IMR-90 (cell line): ENCODE measurements at regions not wholly inside any gene's neighbourhood (a gene's known extent, or its start where the extent isn't known, plus 50 kb on each side); places are given as distances from the start of the nearest gene placed in this dataset.

Experiments
- ATAC-seq: fragments of 200-7000 bp; cut with Tn5 transposase; 2 replicates; pipeline ENCODE4 v1.9.1; 2020; ENCODE audit warnings: low read depth, mild to moderate bottlenecking, moderate library complexity
- BruUV-seq: library from RNA; stranded (reverse); fragments of 400-500 nt; replicated peaks from 2 replicates; lab custom pipeline; 2021; lab: Mats Ljungman, UMichigan
- CTCF ChIA-PET: fragments of 300-600 bp; formaldehyde crosslinking; extraction: SDS; loops from one replicate; lab custom pipeline; 2021; ENCODE audit warnings: antibody characterized with exemption; lab: Yijun Ruan, JAX
- POLR2A ChIA-PET: fragments of 300-600 bp; sonication (Branson Sonifier 250); formaldehyde crosslinking; loops from one replicate; lab custom pipeline; 2022; ENCODE audit warnings: antibody characterized with exemption; ENCODE audit not compliant: unreplicated experiment; lab: Charles Lee
- DNase-seq: peaks from one replicate; pipeline ENCODE4 v3.0.0; 2013
- H2AFZ ChIP-seq: replicated peaks from 2 replicates; pipeline ENCODE3; 2013; ENCODE audit warnings: low read length, mild to moderate bottlenecking; ENCODE audit not compliant: poor library complexity
- H2AK5ac ChIP-seq: 2 replicates; pipeline ENCODE4 v1.6.1; 2013; ENCODE audit warnings: low read depth, low read length, inconsistent platforms
- H2AK9ac ChIP-seq: replicated peaks from 2 replicates; pipeline ENCODE3; 2013; ENCODE audit warnings: mild to moderate bottlenecking, low read depth, low read length, moderate library complexity; ENCODE audit not compliant: poor library complexity
- H2BK120ac ChIP-seq: 2 replicates; pipeline ENCODE4 v1.6.1; 2013; ENCODE audit warnings: low read depth, low read length, inconsistent platforms
- H2BK15ac ChIP-seq: 3 replicates; pipeline ENCODE4 v1.6.1; 2013; ENCODE audit warnings: low read depth, low read length, inconsistent platforms
- H2BK20ac ChIP-seq: 2 replicates; pipeline ENCODE4 v1.6.1; 2013; ENCODE audit warnings: low read depth, mild to moderate bottlenecking, inconsistent platforms, low read length, moderate library complexity
- H2BK5ac ChIP-seq: 2 replicates; pipeline ENCODE4 v1.6.1; 2013; ENCODE audit warnings: mild to moderate bottlenecking, low read depth, low read length, inconsistent platforms; ENCODE audit not compliant: poor library complexity, severe bottlenecking
- H3K14ac ChIP-seq: replicated peaks from 2 replicates; pipeline ENCODE4 v1.6.1; 2013; ENCODE audit warnings: low read depth, low read length, inconsistent platforms
- H3K18ac ChIP-seq: 2 replicates; pipeline ENCODE4 v1.6.1; 2013; ENCODE audit warnings: low read depth, low read length, control low read depth
- H3K23ac ChIP-seq: 2 replicates; pipeline ENCODE4 v1.6.1; 2013; ENCODE audit warnings: low read depth, low read length, inconsistent platforms
- H3K27ac ChIP-seq: 2 replicates; pipeline ENCODE4 v1.5.1; 2013; ENCODE audit warnings: mild to moderate bottlenecking, control low read depth, low read length; ENCODE audit not compliant: insufficient read depth
- H3K27me3 ChIP-seq: 2 replicates; pipeline ENCODE4 v1.6.1; 2013; ENCODE audit warnings: low read length; ENCODE audit not compliant: control insufficient read depth, insufficient read depth
- H3K36me3 ChIP-seq: 2 replicates; pipeline ENCODE4 v1.6.1; 2013; ENCODE audit warnings: low read length, mixed read lengths; ENCODE audit not compliant: control insufficient read depth, insufficient read depth
- H3K4ac ChIP-seq: 2 replicates; pipeline ENCODE4 v1.6.1; 2013; ENCODE audit warnings: low read depth, low read length, inconsistent platforms
- H3K4me1 ChIP-seq: 2 replicates; pipeline ENCODE4 v1.6.1; 2013; ENCODE audit warnings: low read length, mixed read lengths; ENCODE audit not compliant: control insufficient read depth, insufficient read depth
- H3K4me2 ChIP-seq: 2 replicates; pipeline ENCODE4 v1.6.1; 2013; ENCODE audit warnings: low read depth, mild to moderate bottlenecking, control low read depth, low read length, moderate library complexity
- H3K4me3 ChIP-seq: 2 replicates; pipeline ENCODE4 v1.5.1; 2013; ENCODE audit warnings: low read depth, mild to moderate bottlenecking, control low read depth, low read length, moderate library complexity; ENCODE audit not compliant: insufficient read depth
- H3K56ac ChIP-seq: 2 replicates; pipeline ENCODE4 v1.6.1; 2013; ENCODE audit warnings: low read length, inconsistent platforms; ENCODE audit not compliant: insufficient read depth; ENCODE audit errors: extremely low read depth
- H3K79me1 ChIP-seq, 2 experiments: 2 replicates each; pipeline ENCODE4 v1.6.1; 2013; ENCODE audit warnings: low read length in 2 of 2, inconsistent platforms in 1 of 2, low read depth in 1 of 2
- H3K9ac ChIP-seq: 2 replicates; pipeline ENCODE4 v1.6.1; 2013; ENCODE audit warnings: low read depth, low read length, control low read depth
- H3K9me1 ChIP-seq: 2 replicates; pipeline ENCODE4 v1.6.1; 2013; ENCODE audit warnings: low read length, inconsistent platforms; ENCODE audit not compliant: insufficient read depth
- H3K9me3 ChIP-seq: 2 replicates; pipeline ENCODE4 v1.6.1; 2013; ENCODE audit warnings: low read length; ENCODE audit not compliant: control insufficient read depth, insufficient read depth
- H4K20me1 ChIP-seq: 2 replicates; pipeline ENCODE4 v1.6.1; 2013; ENCODE audit warnings: low read length, inconsistent platforms; ENCODE audit not compliant: insufficient read depth
- H4K5ac ChIP-seq: 2 replicates; pipeline ENCODE4 v1.6.1; 2013; ENCODE audit warnings: mild to moderate bottlenecking, low read depth, low read length, control low read depth
- H4K8ac ChIP-seq, 2 experiments: 2 replicates each; pipeline ENCODE4 v1.6.1; 2013; ENCODE audit warnings: low read depth in 2 of 2, low read length in 2 of 2, control low read depth in 1 of 2, inconsistent platforms in 1 of 2
- H4K91ac ChIP-seq: 2 replicates; pipeline ENCODE4 v1.6.1; 2013; ENCODE audit warnings: low read depth, low read length, inconsistent platforms; ENCODE audit not compliant: insufficient read depth
- CHD1 ChIP-seq: IDR thresholded peaks from 2 replicates; pipeline ENCODE4 v1.6.1; 2012; ENCODE audit warnings: low read depth, low read length, improper control_type of control experiment
- CTCF ChIP-seq: conservative IDR thresholded peaks from 2 replicates; pipeline ENCODE4 v1.5.1; 2012; ENCODE audit warnings: mild to moderate bottlenecking, low read depth, low read length, improper control_type of control experiment
- ELK1 ChIP-seq: fragments of 150-350 bp; IDR thresholded peaks from 2 replicates; pipeline ENCODE4 v1.6.1; 2016; ENCODE audit warnings: low read depth, mild to moderate bottlenecking, low read length, moderate library complexity, borderline replicate concordance
- FOS ChIP-seq: fragments of 150-350 bp; IDR thresholded peaks from 2 replicates; pipeline ENCODE4 v1.6.1; 2016; ENCODE audit warnings: low read depth, low read length
- MAZ ChIP-seq: IDR thresholded peaks from 2 replicates; pipeline ENCODE4 v1.6.1; 2012; ENCODE audit warnings: low read depth, mild to moderate bottlenecking, low read length, improper control_type of control experiment, moderate library complexity, borderline replicate concordance
- MXI1 ChIP-seq: IDR thresholded peaks from 2 replicates; pipeline ENCODE4 v1.6.1; 2012; ENCODE audit warnings: low read depth, mild to moderate bottlenecking, low read length, moderate library complexity, borderline replicate concordance
- NFE2L2 ChIP-seq: fragments of 150-350 bp; IDR thresholded peaks from 2 replicates; pipeline ENCODE4 v1.6.1; 2016; ENCODE audit warnings: low read depth, mild to moderate bottlenecking, low read length
- POLR2A ChIP-seq: IDR thresholded peaks from 2 replicates; pipeline ENCODE4 v1.6.1; 2012; ENCODE audit warnings: mild to moderate bottlenecking, low read depth, low read length
- RFX5 ChIP-seq: IDR thresholded peaks from 2 replicates; pipeline ENCODE4 v1.8.0; 2012; ENCODE audit warnings: low read depth, mild to moderate bottlenecking, low read length, moderate library complexity
- SMC3 ChIP-seq: fragments of 150-350 bp; IDR thresholded peaks from 2 replicates; pipeline ENCODE4 v1.6.1; 2016; ENCODE audit warnings: low read depth, mild to moderate bottlenecking, antibody characterized with exemption, low read length, moderate library complexity
- USF2 ChIP-seq: fragments of 150-350 bp; IDR thresholded peaks from 2 replicates; pipeline ENCODE4 v1.6.1; 2017; ENCODE audit warnings: mild to moderate bottlenecking, antibody characterized with exemption, low read length, low read depth
- WGBS, 2 experiments: methylation state at CpG; one replicate each; pipeline versions ENCODE4 v1.1.5 to v1.1.7; 2013; ENCODE audit warnings: missing lambda C conversion rate in 2 of 2; ENCODE audit not compliant: insufficient read length in 1 of 2; ENCODE audit errors: extremely low coverage in 2 of 2; 5-methylcytosine and 5-hydroxymethylcytosine counted together
- dilution Hi-C: fragments of 300-500 bp; cut with HindIII; formaldehyde crosslinking; loops from one replicate; pipeline ENCODE4 v1.14.3; 2018; ENCODE audit warnings: low sequenced_read_pairs; ENCODE audit not compliant: unreplicated experiment
- in situ Hi-C: fragments of 300-500 bp; cut with MboI; formaldehyde crosslinking; loops from 3 replicates; pipeline ENCODE4 v1.14.3; 2019; ENCODE audit warnings: low sequenced_read_pairs, inconsistent platforms, mixed read lengths
- intact Hi-C: fragments of 100-400 bp; cut with micrococcal nuclease; formaldehyde crosslinking; loops from 2 replicates; pipeline ENCODE4 v1.10.0; 2022

GRCh38 chr5:167453246-167454030 lies 838.0 kb upstream of the WWC1 start:
- Histone ChIP-seq H2BK15ac (no peak overlapping the region), H3K79me1 (no peaks in the 10 kb centered on the region), H2AK9ac (no peak overlapping the region), H3K9me3 (no peaks in the 10 kb centered on the region), H4K5ac (no peak overlapping the region), H2BK20ac (no peak overlapping the region), H3K4me2 (no peak overlapping the region), H2BK120ac (no peak overlapping the region), H4K20me1 (no peaks in the 10 kb centered on the region), H2BK5ac (no peak overlapping the region), H3K23ac (no peak overlapping the region), H3K4me1 (no peaks in the 10 kb centered on the region), H3K18ac (no peak overlapping the region), H3K56ac (no peak overlapping the region), H3K14ac (no peak overlapping the region), H4K91ac (no peak overlapping the region), H3K27ac (no peak overlapping the region), H3K9ac (no peak overlapping the region), H4K8ac (no peak overlapping the region), H3K9me1 (no peaks in the 10 kb centered on the region), H3K36me3 (no peaks in the 10 kb centered on the region), H3K27me3 (no peaks in the 10 kb centered on the region), H2AK5ac (no peak overlapping the region), H3K4ac (no peak overlapping the region), H3K4me3 (no peak overlapping the region), H2AFZ (no peak overlapping the region)
- CTCF ChIA-PET, result interaction anchor here (0.6 kb wide), 1 partner anchor 1612 kb away, joined by 3 read pairs; no protein-coding TSS in a partner anchor
- dilution Hi-C loops, result no loop called here
- no peak for TF ChIP-seq FOS
- TF ChIP-seq RFX5, result no peak
- no peak for TF ChIP-seq CTCF
- no peak for TF ChIP-seq POLR2A
- no peak for TF ChIP-seq SMC3
- no peak for TF ChIP-seq USF2
- no peak for TF ChIP-seq MAZ
- TF ChIP-seq CHD1, result no peak
- TF ChIP-seq NFE2L2, result no peak
- TF ChIP-seq ELK1, result no peak
- TF ChIP-seq MXI1, result no peak
- DNase-seq (no peak), ATAC-seq (no peak)
- in situ Hi-C loops, result no loop called here
- POLR2A ChIA-PET, result no interaction called here
- intact Hi-C loops, result no loop called here
- WGBS, 2 experiments, result no CpG with 5 or more reads among the region's 3 CpGs
- no TSS peak for BruUV-seq
